Neural cell (in vitro differentiated cells): ENCODE measurements at regions not wholly inside any gene's neighbourhood (a gene's known extent, or its start where the extent isn't known, plus 50 kb on each side); places are given as distances from the start of the nearest gene placed in this dataset.

Source experiments
- EP300 ChIP-seq: fragments of 450-650 bp; conservative IDR thresholded peaks from 2 replicates; pipeline ENCODE4 v1.6.1; 2014; ENCODE audit warnings: antibody characterized with exemption, mild to moderate bottlenecking, moderate library complexity; ENCODE audit not compliant: poor library complexity, severe bottlenecking
- EZH2 ChIP-seq: fragments of 200-600, 300-800 bp; shearing (Covaris generic), sonication (generic); IDR thresholded peaks from 2 replicates; pipeline ENCODE4 v1.6.1; 2014; ENCODE audit warnings: antibody characterized with exemption, low read length, borderline replicate concordance, mild to moderate bottlenecking; ENCODE audit not compliant: insufficient read depth, poor library complexity, severe bottlenecking
- POLR2AphosphoS5 ChIP-seq: IDR thresholded peaks from 2 replicates; pipeline ENCODE4 v1.6.1; 2012
- RAD21 ChIP-seq: fragments of 450-650 bp; conservative IDR thresholded peaks from 2 replicates; pipeline ENCODE4 v1.6.1; 2014; ENCODE audit warnings: antibody characterized with exemption, mild to moderate bottlenecking, moderate library complexity
- SMC3 ChIP-seq: fragments of 450-650 bp; conservative IDR thresholded peaks from 2 replicates; pipeline ENCODE4 v1.6.1; 2014; ENCODE audit warnings: antibody characterized with exemption, mild to moderate bottlenecking, moderate library complexity; ENCODE audit not compliant: poor library complexity
- TAF1 ChIP-seq: IDR thresholded peaks from 2 replicates; pipeline ENCODE4 v1.6.1; 2012; ENCODE audit warnings: low read depth
- TF ChIP-seq, protein P1 (sequence below): fragments of 450-650 bp; IDR thresholded peaks from 2 replicates; pipeline ENCODE4 v1.5.1; 2014; ENCODE audit warnings: antibody characterized with exemption, mild to moderate bottlenecking, moderate library complexity; ENCODE audit not compliant: poor library complexity, severe bottlenecking
- TF ChIP-seq, protein P2 (sequence below): IDR thresholded peaks from 2 replicates; pipeline ENCODE4 v1.6.1; 2012; ENCODE audit warnings: borderline replicate concordance

DNA sequence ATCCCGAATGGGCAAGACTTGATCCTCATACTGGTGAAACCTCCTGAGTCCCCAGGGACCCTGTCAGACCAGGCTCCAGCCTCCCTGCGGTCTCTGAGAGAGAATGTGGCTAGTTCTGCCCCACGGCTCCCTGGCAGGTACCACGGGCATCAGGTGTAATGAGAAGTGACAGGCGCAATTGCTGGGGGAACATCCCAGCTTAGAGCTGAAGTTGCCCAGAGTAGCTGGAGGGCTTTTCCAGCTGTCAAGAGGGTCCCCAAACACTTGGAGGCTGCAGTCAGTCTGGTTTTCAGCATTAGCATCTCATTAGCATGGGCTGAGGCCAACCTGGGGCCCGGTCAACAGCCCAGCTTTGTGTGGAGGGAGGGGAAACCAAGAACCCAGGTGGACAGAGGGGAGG lies 100.0 kb upstream of the TMEM132E start:
- TF ChIP-seq EZH2 (no peak), EP300 (no peak), POLR2AphosphoS5 (no peak), RAD21 (no peak), SMC3 (no peak), TAF1 (no peak)
- TF ChIP-seq, protein P1, sequence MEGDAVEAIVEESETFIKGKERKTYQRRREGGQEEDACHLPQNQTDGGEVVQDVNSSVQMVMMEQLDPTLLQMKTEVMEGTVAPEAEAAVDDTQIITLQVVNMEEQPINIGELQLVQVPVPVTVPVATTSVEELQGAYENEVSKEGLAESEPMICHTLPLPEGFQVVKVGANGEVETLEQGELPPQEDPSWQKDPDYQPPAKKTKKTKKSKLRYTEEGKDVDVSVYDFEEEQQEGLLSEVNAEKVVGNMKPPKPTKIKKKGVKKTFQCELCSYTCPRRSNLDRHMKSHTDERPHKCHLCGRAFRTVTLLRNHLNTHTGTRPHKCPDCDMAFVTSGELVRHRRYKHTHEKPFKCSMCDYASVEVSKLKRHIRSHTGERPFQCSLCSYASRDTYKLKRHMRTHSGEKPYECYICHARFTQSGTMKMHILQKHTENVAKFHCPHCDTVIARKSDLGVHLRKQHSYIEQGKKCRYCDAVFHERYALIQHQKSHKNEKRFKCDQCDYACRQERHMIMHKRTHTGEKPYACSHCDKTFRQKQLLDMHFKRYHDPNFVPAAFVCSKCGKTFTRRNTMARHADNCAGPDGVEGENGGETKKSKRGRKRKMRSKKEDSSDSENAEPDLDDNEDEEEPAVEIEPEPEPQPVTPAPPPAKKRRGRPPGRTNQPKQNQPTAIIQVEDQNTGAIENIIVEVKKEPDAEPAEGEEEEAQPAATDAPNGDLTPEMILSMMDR = no peak
- TF ChIP-seq, protein P2, sequence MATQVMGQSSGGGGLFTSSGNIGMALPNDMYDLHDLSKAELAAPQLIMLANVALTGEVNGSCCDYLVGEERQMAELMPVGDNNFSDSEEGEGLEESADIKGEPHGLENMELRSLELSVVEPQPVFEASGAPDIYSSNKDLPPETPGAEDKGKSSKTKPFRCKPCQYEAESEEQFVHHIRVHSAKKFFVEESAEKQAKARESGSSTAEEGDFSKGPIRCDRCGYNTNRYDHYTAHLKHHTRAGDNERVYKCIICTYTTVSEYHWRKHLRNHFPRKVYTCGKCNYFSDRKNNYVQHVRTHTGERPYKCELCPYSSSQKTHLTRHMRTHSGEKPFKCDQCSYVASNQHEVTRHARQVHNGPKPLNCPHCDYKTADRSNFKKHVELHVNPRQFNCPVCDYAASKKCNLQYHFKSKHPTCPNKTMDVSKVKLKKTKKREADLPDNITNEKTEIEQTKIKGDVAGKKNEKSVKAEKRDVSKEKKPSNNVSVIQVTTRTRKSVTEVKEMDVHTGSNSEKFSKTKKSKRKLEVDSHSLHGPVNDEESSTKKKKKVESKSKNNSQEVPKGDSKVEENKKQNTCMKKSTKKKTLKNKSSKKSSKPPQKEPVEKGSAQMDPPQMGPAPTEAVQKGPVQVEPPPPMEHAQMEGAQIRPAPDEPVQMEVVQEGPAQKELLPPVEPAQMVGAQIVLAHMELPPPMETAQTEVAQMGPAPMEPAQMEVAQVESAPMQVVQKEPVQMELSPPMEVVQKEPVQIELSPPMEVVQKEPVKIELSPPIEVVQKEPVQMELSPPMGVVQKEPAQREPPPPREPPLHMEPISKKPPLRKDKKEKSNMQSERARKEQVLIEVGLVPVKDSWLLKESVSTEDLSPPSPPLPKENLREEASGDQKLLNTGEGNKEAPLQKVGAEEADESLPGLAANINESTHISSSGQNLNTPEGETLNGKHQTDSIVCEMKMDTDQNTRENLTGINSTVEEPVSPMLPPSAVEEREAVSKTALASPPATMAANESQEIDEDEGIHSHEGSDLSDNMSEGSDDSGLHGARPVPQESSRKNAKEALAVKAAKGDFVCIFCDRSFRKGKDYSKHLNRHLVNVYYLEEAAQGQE = no peak
